GM12874 (cell line): ENCODE measurements at regions not wholly inside any gene's neighbourhood (a gene's known extent, or its start where the extent isn't known, plus 50 kb on each side); places are given as distances from the start of the nearest gene placed in this dataset.

Experiments used
- CTCF ChIP-seq: IDR thresholded peaks from 2 replicates; pipeline ENCODE4 v1.5.1; 2011; ENCODE audit warnings: low read depth, mild to moderate bottlenecking, control low read depth, low read length, moderate library complexity; ENCODE audit not compliant: insufficient read depth

GRCh38 chr1:73800376-73800775 is 397.6 kb downstream of the LRRIQ3 start:
- no peak for TF ChIP-seq CTCF

DNA sequence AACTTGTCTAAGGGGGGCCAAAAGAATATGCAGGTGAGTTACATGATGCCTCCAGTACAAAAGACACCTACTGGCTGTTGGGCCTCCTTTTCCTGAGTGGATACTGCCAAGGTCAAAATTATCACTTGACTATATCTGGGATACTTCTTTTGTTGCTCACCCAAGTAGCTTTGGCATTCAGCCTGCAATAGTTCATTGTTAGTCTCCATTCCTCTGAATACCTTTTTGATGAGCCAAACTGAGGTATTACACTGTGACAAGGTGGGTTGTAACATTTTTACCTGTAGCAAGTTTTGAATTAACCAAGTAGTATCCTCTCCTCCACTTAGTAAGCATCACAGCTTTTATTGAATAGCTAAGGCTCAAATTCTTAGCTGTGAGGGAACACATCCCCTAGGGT is 408.0 kb downstream of the LRRIQ3 start:
- no peak for TF ChIP-seq CTCF

- TF ChIP-seq CTCF, result no peak
Measured at GRCh38 chr1:73784026-73784425, 413.9 kb downstream of the LRRIQ3 start.

DNA sequence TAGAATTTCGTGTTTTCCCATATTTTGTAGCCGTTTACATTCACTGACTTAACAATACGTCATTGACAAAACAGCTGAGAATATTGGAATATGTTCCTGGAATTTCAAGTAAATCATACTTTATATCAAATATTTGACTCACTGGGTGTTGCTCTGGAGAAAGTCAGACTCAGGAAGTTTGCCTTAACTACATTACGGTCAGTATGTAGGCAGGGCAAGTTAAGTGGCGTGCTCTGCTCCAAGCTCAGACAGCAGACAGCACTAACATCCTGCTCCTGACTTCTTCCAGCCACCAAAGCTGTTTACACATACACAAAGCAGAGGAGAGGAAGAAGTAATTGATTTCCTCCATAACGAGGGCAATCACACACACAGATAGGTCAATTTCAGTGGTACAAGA is 414.6 kb downstream of the LRRIQ3 start:
- TF ChIP-seq CTCF, result no peak

DNA sequence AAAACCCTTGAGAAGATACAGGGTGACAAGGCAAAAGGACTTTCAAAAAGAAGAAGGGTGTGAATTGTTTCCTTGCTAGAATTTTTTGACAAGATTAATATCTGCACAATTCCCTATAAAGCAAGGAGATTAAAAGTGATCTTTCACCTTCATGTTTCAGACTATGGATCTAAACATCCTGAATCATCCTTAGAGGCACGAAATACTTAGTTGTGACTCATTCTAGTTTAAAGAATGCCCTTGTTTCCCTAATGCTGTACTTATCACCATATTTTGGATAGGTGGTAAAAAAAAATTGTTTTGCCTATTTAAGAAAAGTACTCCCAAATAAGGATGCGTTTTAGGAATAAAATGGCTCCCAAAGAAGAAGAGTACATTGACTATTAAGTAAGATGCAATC is 415.1 kb downstream of the LRRIQ3 start:
- TF ChIP-seq CTCF, result no peak

DNA sequence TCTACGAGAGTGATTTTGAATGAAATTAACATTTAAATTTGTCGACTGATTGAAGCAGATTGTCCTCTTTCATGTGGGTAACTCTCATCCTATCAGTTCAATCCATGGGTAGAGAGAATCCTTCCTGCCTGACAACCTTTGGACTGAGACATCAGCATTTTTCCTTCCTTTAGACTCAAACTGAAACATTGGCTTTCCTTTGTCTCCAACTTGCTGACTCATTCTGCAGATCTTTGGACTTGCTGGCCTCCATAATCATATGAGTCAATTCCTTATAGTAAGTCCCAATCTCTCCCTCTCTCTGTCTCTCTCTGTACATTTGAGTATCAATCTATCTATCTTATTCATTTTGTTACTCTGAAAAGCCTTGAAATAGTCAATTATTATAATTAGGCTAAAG is 416.7 kb downstream of the LRRIQ3 start:
- no peak for TF ChIP-seq CTCF

DNA sequence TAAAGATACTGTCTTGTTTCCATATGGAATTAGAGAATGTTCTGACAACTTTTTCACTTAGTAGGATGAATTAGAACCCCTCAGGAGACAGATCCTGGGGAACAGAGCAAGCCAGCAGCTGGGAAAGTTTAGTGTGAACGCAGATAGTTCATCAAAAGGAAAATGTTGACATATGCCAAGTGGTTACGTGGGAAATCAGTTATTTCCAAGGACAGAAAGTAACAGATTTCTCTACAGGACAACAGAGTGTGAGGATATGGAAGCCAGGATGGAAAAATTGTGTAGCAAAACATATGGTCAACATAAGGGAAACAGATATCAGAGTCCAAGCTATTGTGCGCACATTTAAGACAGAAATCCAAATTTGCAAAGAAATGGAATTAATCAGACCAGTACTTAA is 419.5 kb downstream of the LRRIQ3 start:
- TF ChIP-seq CTCF, result no peak

GRCh38 chr1:73775896-73776295 is 422.1 kb downstream of the LRRIQ3 start:
- TF ChIP-seq CTCF, result no peak
